CD4-positive, alpha-beta T cell treated with Interleukin-12 subunit alpha and Interleukin-12 subunit beta, for 1 hour (primary cell): ENCODE measurements at regions not wholly inside any gene's neighbourhood (a gene's known extent, or its start where the extent isn't known, plus 50 kb on each side); places are given as distances from the start of the nearest gene placed in this dataset.

ENCODE experiments used
- DNase-seq: peaks from one replicate; pipeline ENCODE4 v3.0.0-alpha.2; 2020

GRCh38 chr2:67782443-67782842 lies 280.4 kb downstream of the C1D start:
- DNase-seq: no peak

GRCh38 chr2:67783026-67783425 lies 279.8 kb downstream of the C1D start:
- DNase-seq: no peak

GRCh38 chr2:67790622-67791021 lies 272.2 kb downstream of the C1D start:
- DNase-seq: no peak

- DNase-seq: no peak
These were observed 270.6 kb downstream of the C1D start for GRCh38 chr2:67792191-67792590.

- no peak for DNase-seq
These were observed 270.1 kb downstream of the C1D start for GRCh38 chr2:67792681-67793091.

- DNase-seq: no peak
These were observed 264.8 kb downstream of the C1D start for GRCh38 chr2:67797801-67798540.

- DNase-seq: no peak
These were observed 264.2 kb downstream of the C1D start for GRCh38 chr2:67798541-67799160.

GRCh38 chr2:67799886-67800285 lies 262.9 kb downstream of the C1D start:
- DNase-seq: no peak

- no peak for DNase-seq
These were observed 260.5 kb downstream of the C1D start for GRCh38 chr2:67802291-67802690.

GRCh38 chr2:67802824-67803223 lies 260.0 kb downstream of the C1D start:
- no peak for DNase-seq

GRCh38 chr2:67806816-67807215 lies 256.0 kb downstream of the C1D start:
- DNase-seq: no peak

GRCh38 chr2:67808112-67808511 lies 254.7 kb downstream of the C1D start:
- no peak for DNase-seq

GRCh38 chr2:67812682-67813081 lies 250.1 kb downstream of the C1D start:
- DNase-seq: no peak

GRCh38 chr2:67823726-67824125 lies 239.1 kb downstream of the C1D start:
- DNase-seq: no peak

GRCh38 chr2:67824186-67824585 lies 238.6 kb downstream of the C1D start:
- DNase-seq: no peak

- no peak for DNase-seq
These were observed 237.3 kb downstream of the C1D start for GRCh38 chr2:67825476-67825875.

- no peak for DNase-seq
These were observed 234.7 kb downstream of the C1D start for GRCh38 chr2:67828066-67828465.

- no peak for DNase-seq
These were observed 233.3 kb downstream of the C1D start for GRCh38 chr2:67829470-67829869.

- DNase-seq: no peak
These were observed 229.2 kb downstream of the C1D start for GRCh38 chr2:67833632-67834031.

- no peak for DNase-seq
These were observed 228.3 kb downstream of the C1D start for GRCh38 chr2:67834482-67834881.

GRCh38 chr2:67835266-67835665 lies 227.5 kb downstream of the C1D start:
- no peak for DNase-seq

- no peak for DNase-seq
These were observed 225.9 kb downstream of the C1D start for GRCh38 chr2:67836866-67837265.

GRCh38 chr2:67838205-67838604 lies 224.6 kb downstream of the C1D start:
- DNase-seq: no peak

- no peak for DNase-seq
These were observed 223.6 kb downstream of the C1D start for GRCh38 chr2:67839242-67839641.

GRCh38 chr2:67839668-67840067 lies 223.1 kb downstream of the C1D start:
- DNase-seq: no peak
